Mesothelial cell of epicardium (in vitro differentiated cells): ENCODE measurements at regions not wholly inside any gene's neighbourhood (a gene's known extent, or its start where the extent isn't known, plus 50 kb on each side); places are given as distances from the start of the nearest gene placed in this dataset.

ENCODE experiments used
- DNase-seq, 2 experiments: peaks; one replicate each; pipeline ENCODE4 v3.0.0; 2021; ENCODE audit warnings: low spot score in 2 of 2; ENCODE audit not compliant: unreplicated experiment in 2 of 2
- H3K27ac Mint-ChIP-seq: 2 replicates; pipeline ENCODE4 v1.8.0; 2021; ENCODE audit warnings: mixed read lengths
- H3K27me3 Mint-ChIP-seq: 2 replicates; pipeline ENCODE4 v1.8.0; 2021; ENCODE audit warnings: low read depth, mixed read lengths
- H3K36me3 Mint-ChIP-seq: 2 replicates; pipeline ENCODE4 v1.8.0; 2021; ENCODE audit warnings: mixed read lengths
- H3K4me1 Mint-ChIP-seq: 2 replicates; pipeline ENCODE4 v1.8.0; 2021; ENCODE audit warnings: mixed read lengths
- H3K4me3 Mint-ChIP-seq: 2 replicates; pipeline ENCODE4 v1.8.0; 2021; ENCODE audit warnings: mild to moderate bottlenecking, moderate library complexity, mixed read lengths
- H3K9me3 Mint-ChIP-seq: 2 replicates; pipeline ENCODE4 v1.8.0; 2021; ENCODE audit warnings: mixed read lengths
- CTCF ChIP-seq: fragments of 200-600 bp; sonication (generic); IDR thresholded peaks from one replicate; pipeline ENCODE4 v1.5.0; 2021; ENCODE audit warnings: antibody characterized with exemption; ENCODE audit not compliant: unreplicated experiment

- no peaks in the 10 kb centered on the region for H3K9me3 Mint-ChIP-seq
- peaks cover 3% of the 10 kb centered on the region for H3K4me1 Mint-ChIP-seq
- H3K27me3 Mint-ChIP-seq = no peaks in the 10 kb centered on the region
- no peak overlapping the region for H3K27ac Mint-ChIP-seq
- no peak for TF ChIP-seq CTCF
- no peak overlapping the region for H3K4me3 Mint-ChIP-seq
- no peak for DNase-seq
- H3K36me3 Mint-ChIP-seq = no peaks in the 10 kb centered on the region
These were observed 1520.7 kb upstream of the B3GALT2 start for GRCh38 chr1:194707074-194707473.

GRCh38 chr1:194705123-194705854 is 1518.9 kb upstream of the B3GALT2 start:
- no peaks in the 10 kb centered on the region for H3K9me3 Mint-ChIP-seq
- TF ChIP-seq CTCF = no peak
- no peak overlapping the region for H3K4me3 Mint-ChIP-seq
- DNase-seq = no peak
- peaks cover 3% of the 10 kb centered on the region for H3K4me1 Mint-ChIP-seq
- H3K36me3 Mint-ChIP-seq = no peaks in the 10 kb centered on the region
- no peaks in the 10 kb centered on the region for H3K27me3 Mint-ChIP-seq
- peak overlapping the region; percentile 18 for H3K27ac Mint-ChIP-seq

- no peaks in the 10 kb centered on the region for H3K27me3 Mint-ChIP-seq
- no peaks in the 10 kb centered on the region for H3K9me3 Mint-ChIP-seq
- no peak overlapping the region for H3K4me3 Mint-ChIP-seq
- no peak for DNase-seq
- TF ChIP-seq CTCF = no peak
- H3K4me1 Mint-ChIP-seq = no peaks in the 10 kb centered on the region
- H3K27ac Mint-ChIP-seq = no peak overlapping the region
- H3K36me3 Mint-ChIP-seq = no peaks in the 10 kb centered on the region
These were observed 1512.5 kb upstream of the B3GALT2 start for GRCh38 chr1:194698908-194699318.

- Mint-ChIP-seq H3K36me3 (no peaks in the 10 kb centered on the region), H3K27ac (no peak overlapping the region), H3K4me3 (no peak overlapping the region), H3K27me3 (no peaks in the 10 kb centered on the region), H3K9me3 (no peaks in the 10 kb centered on the region), H3K4me1 (no peaks in the 10 kb centered on the region)
- no peak for TF ChIP-seq CTCF
- no peak for DNase-seq
These were observed 1506.8 kb upstream of the B3GALT2 start for GRCh38 chr1:194693244-194693643.

- H3K27ac Mint-ChIP-seq = no peak overlapping the region
- H3K4me3 Mint-ChIP-seq = no peak overlapping the region
- no peaks in the 10 kb centered on the region for H3K27me3 Mint-ChIP-seq
- peaks cover 1% of the 10 kb centered on the region for H3K4me1 Mint-ChIP-seq
- no peak for TF ChIP-seq CTCF
- no peaks in the 10 kb centered on the region for H3K36me3 Mint-ChIP-seq
- H3K9me3 Mint-ChIP-seq = no peaks in the 10 kb centered on the region
- no peak for DNase-seq
These were observed 1498.2 kb upstream of the B3GALT2 start for GRCh38 chr1:194684636-194685035.

- peaks cover 19% of the 10 kb centered on the region for H3K9me3 Mint-ChIP-seq
- peaks cover 4% of the 10 kb centered on the region for H3K27me3 Mint-ChIP-seq
- DNase-seq = no peak
- no peak overlapping the region for H3K4me3 Mint-ChIP-seq
- H3K27ac Mint-ChIP-seq = no peak overlapping the region
- H3K36me3 Mint-ChIP-seq = no peaks in the 10 kb centered on the region
- TF ChIP-seq CTCF = no peak
- no peaks in the 10 kb centered on the region for H3K4me1 Mint-ChIP-seq
These were observed 1471.7 kb upstream of the B3GALT2 start for GRCh38 chr1:194658090-194658439.
